ENCODE measurements at regions not wholly inside any gene's neighbourhood (a gene's known extent, or its start where the extent isn't known, plus 50 kb on each side); places are given as distances from the start of the nearest gene placed in this dataset.

- TF ChIP-seq, protein P1, sequence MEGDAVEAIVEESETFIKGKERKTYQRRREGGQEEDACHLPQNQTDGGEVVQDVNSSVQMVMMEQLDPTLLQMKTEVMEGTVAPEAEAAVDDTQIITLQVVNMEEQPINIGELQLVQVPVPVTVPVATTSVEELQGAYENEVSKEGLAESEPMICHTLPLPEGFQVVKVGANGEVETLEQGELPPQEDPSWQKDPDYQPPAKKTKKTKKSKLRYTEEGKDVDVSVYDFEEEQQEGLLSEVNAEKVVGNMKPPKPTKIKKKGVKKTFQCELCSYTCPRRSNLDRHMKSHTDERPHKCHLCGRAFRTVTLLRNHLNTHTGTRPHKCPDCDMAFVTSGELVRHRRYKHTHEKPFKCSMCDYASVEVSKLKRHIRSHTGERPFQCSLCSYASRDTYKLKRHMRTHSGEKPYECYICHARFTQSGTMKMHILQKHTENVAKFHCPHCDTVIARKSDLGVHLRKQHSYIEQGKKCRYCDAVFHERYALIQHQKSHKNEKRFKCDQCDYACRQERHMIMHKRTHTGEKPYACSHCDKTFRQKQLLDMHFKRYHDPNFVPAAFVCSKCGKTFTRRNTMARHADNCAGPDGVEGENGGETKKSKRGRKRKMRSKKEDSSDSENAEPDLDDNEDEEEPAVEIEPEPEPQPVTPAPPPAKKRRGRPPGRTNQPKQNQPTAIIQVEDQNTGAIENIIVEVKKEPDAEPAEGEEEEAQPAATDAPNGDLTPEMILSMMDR (IDR thresholded peaks at IDR 0.05 in 4 of 5, conservative IDR thresholded peaks at IDR 0.05 in 1 of 5): no peak
- no peak for TF ChIP-seq POLR2A (IDR thresholded peaks at IDR 0.05)
Observed at GRCh38 chr1:29861446-29861845, 625.1 kb downstream of the PTPRU start.

Data from gastrocnemius medialis (tissue), 4 donors.